ENCODE measurements at regions not wholly inside any gene's neighbourhood (a gene's known extent, or its start where the extent isn't known, plus 50 kb on each side); places are given as distances from the start of the nearest gene placed in this dataset.

- TF ChIP-seq ZNF530 (CRISPR knock-in tag; IDR thresholded peaks at IDR 0.05; ENCODE audit: low read depth) (no peak), CTCF (CRISPR knock-in tag; IDR thresholded peaks at IDR 0.05) (no peak), SAFB2 (CRISPR knock-in tag; IDR thresholded peaks at IDR 0.05; ENCODE audit: borderline replicate concordance, low read depth) (no peak), HOXD1 (CRISPR knock-in tag; IDR thresholded peaks at IDR 0.05) (no peak), POLR2A (IDR thresholded peaks at IDR 0.05; ENCODE audit: insufficient read depth in 1 of 2, low read depth in 2 of 2, low read length in 2 of 2) (no peak), ZNF33B (CRISPR knock-in tag; IDR thresholded peaks at IDR 0.05) (no peak)
- TF ChIP-seq, protein P1, sequence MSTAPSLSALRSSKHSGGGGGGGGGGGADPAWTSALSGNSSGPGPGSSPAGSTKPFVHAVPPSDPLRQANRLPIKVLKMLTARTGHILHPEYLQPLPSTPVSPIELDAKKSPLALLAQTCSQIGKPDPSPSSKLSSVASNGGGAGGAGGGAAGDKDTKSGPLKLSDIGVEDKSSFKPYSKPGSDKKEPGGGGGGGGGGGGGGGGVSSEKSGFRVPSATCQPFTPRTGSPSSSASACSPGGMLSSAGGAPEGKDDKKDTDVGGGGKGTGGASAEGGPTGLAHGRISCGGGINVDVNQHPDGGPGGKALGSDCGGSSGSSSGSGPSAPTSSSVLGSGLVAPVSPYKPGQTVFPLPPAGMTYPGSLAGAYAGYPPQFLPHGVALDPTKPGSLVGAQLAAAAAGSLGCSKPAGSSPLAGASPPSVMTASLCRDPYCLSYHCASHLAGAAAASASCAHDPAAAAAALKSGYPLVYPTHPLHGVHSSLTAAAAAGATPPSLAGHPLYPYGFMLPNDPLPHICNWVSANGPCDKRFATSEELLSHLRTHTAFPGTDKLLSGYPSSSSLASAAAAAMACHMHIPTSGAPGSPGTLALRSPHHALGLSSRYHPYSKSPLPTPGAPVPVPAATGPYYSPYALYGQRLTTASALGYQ (CRISPR knock-in tag; IDR thresholded peaks at IDR 0.05) = no peak
These were observed 594.4 kb upstream of the VSTM2A start for GRCh38 chr7:53947732-53948131.
